ENCODE measurements at regions not wholly inside any gene's neighbourhood (a gene's known extent, or its start where the extent isn't known, plus 50 kb on each side); places are given as distances from the start of the nearest gene placed in this dataset.

DNA sequence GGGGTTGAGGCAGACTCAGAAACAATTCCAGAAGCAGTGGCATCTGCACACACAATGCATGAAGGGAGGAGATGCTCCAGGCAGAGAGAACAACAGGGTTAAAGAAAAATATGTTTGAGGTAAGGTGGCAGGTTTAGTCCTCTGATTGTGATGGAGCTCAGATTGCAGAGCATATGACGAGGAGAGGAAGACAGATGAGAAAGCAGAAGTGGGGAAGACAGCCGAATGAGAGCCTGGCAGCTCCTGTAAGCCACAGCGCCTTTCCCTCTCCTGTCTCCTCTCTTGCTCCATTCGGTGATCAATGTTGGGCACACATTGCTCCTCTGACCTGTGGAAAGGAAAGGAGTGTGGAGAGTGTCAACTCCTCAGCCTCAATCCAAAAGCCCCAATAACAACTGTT lies 372.2 kb downstream of the GXYLT1 start:
- TF ChIP-seq, protein P1, sequence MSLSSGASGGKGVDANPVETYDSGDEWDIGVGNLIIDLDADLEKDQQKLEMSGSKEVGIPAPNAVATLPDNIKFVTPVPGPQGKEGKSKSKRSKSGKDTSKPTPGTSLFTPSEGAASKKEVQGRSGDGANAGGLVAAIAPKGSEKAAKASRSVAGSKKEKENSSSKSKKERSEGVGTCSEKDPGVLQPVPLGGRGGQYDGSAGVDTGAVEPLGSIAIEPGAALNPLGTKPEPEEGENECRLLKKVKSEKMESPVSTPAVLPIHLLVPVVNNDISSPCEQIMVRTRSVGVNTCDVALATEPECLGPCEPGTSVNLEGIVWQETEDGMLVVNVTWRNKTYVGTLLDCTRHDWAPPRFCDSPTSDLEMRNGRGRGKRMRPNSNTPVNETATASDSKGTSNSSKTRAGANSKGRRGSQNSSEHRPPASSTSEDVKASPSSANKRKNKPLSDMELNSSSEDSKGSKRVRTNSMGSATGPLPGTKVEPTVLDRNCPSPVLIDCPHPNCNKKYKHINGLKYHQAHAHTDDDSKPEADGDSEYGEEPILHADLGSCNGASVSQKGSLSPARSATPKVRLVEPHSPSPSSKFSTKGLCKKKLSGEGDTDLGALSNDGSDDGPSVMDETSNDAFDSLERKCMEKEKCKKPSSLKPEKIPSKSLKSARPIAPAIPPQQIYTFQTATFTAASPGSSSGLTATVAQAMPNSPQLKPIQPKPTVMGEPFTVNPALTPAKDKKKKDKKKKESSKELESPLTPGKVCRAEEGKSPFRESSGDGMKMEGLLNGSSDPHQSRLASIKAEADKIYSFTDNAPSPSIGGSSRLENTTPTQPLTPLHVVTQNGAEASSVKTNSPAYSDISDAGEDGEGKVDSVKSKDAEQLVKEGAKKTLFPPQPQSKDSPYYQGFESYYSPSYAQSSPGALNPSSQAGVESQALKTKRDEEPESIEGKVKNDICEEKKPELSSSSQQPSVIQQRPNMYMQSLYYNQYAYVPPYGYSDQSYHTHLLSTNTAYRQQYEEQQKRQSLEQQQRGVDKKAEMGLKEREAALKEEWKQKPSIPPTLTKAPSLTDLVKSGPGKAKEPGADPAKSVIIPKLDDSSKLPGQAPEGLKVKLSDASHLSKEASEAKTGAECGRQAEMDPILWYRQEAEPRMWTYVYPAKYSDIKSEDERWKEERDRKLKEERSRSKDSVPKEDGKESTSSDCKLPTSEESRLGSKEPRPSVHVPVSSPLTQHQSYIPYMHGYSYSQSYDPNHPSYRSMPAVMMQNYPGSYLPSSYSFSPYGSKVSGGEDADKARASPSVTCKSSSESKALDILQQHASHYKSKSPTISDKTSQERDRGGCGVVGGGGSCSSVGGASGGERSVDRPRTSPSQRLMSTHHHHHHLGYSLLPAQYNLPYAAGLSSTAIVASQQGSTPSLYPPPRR (CRISPR knock-in tag; IDR thresholded peaks at IDR 0.05; ENCODE audit: borderline replicate concordance) = no peak
- no peak for TF ChIP-seq POLR2A (conservative IDR thresholded peaks at IDR 0.05)
- no peak for TF ChIP-seq ZNF224 (CRISPR knock-in tag; IDR thresholded peaks at IDR 0.05)
- no peak for TF ChIP-seq ATF1 (CRISPR knock-in tag; IDR thresholded peaks at IDR 0.05)
- no peak for TF ChIP-seq ATF1 (tag; IDR thresholded peaks at IDR 0.05)
- TF ChIP-seq GATAD2B (IDR thresholded peaks at IDR 0.05; ENCODE audit: borderline replicate concordance) = no peak
- TF ChIP-seq, protein P2, sequence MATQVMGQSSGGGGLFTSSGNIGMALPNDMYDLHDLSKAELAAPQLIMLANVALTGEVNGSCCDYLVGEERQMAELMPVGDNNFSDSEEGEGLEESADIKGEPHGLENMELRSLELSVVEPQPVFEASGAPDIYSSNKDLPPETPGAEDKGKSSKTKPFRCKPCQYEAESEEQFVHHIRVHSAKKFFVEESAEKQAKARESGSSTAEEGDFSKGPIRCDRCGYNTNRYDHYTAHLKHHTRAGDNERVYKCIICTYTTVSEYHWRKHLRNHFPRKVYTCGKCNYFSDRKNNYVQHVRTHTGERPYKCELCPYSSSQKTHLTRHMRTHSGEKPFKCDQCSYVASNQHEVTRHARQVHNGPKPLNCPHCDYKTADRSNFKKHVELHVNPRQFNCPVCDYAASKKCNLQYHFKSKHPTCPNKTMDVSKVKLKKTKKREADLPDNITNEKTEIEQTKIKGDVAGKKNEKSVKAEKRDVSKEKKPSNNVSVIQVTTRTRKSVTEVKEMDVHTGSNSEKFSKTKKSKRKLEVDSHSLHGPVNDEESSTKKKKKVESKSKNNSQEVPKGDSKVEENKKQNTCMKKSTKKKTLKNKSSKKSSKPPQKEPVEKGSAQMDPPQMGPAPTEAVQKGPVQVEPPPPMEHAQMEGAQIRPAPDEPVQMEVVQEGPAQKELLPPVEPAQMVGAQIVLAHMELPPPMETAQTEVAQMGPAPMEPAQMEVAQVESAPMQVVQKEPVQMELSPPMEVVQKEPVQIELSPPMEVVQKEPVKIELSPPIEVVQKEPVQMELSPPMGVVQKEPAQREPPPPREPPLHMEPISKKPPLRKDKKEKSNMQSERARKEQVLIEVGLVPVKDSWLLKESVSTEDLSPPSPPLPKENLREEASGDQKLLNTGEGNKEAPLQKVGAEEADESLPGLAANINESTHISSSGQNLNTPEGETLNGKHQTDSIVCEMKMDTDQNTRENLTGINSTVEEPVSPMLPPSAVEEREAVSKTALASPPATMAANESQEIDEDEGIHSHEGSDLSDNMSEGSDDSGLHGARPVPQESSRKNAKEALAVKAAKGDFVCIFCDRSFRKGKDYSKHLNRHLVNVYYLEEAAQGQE (IDR thresholded peaks at IDR 0.05; ENCODE audit: borderline replicate concordance) = no peak
- TF ChIP-seq, protein P2 (CRISPR knock-in tag; IDR thresholded peaks at IDR 0.05; ENCODE audit: low read depth) = no peak
- no peak for TF ChIP-seq ZNF445 (CRISPR knock-in tag; IDR thresholded peaks at IDR 0.05; ENCODE audit: low read depth)
- no peak for TF ChIP-seq PHTF2 (CRISPR knock-in tag; IDR thresholded peaks at IDR 0.05)
- TF ChIP-seq TAF1 (IDR thresholded peaks at IDR 0.05; ENCODE audit: control insufficient read depth, extremely low read depth, insufficient read depth, low read length, severe bottlenecking) = no peak
- no peak for TF ChIP-seq HCFC1 (IDR thresholded peaks at IDR 0.05; ENCODE audit: low read depth, low read length)
- TF ChIP-seq ZNF134 (CRISPR knock-in tag; conservative IDR thresholded peaks at IDR 0.05) = no peak
- no peak for TF ChIP-seq SMARCC2 (IDR thresholded peaks at IDR 0.05; ENCODE audit: low read depth)
- no peak for TF ChIP-seq MEF2D (tag; conservative IDR thresholded peaks at IDR 0.05; ENCODE audit: low read depth)
- TF ChIP-seq ZNF263 (CRISPR knock-in tag; IDR thresholded peaks at IDR 0.05; ENCODE audit: borderline replicate concordance) = no peak

Measured in K562 (cell line).